ENCODE measurements at regions not wholly inside any gene's neighbourhood (a gene's known extent, or its start where the extent isn't known, plus 50 kb on each side); places are given as distances from the start of the nearest gene placed in this dataset.
"Not testable (repeated sequence)": the region's sequence is repeated elsewhere in the genome, so short reads cannot be mapped to it uniquely, and the experiment has no call there.

GRCh38 chr2:190584980-190585661 is 50.6 kb upstream of the NEMP2 start:
- Histone ChIP-seq H3K4me1 (peaks cover 9% of the 10 kb centered on the region), H3K27me3 (no peaks in the 10 kb centered on the region), H3K4me3 (ENCODE audit: low read depth, low read length) (no peak overlapping the region), H3K9me3 (no peaks in the 10 kb centered on the region), H3K36me3 (no peaks in the 10 kb centered on the region)
- peak; percentile 20 for DNase-seq
- peak; percentile 32 for TF ChIP-seq CTCF (IDR thresholded peaks at IDR 0.05; ENCODE audit: low read depth, low read length)

GRCh38 chr2:190587106-190587505 is 52.6 kb upstream of the NEMP2 start:
- no peaks in the 10 kb centered on the region for H3K9me3 ChIP-seq
- no peaks in the 10 kb centered on the region for H3K36me3 ChIP-seq
- H3K4me3 ChIP-seq (ENCODE audit: low read depth, low read length) = no peak overlapping the region
- H3K4me1 ChIP-seq = peaks cover 9% of the 10 kb centered on the region
- DNase-seq = no peak
- no peak for TF ChIP-seq CTCF (IDR thresholded peaks at IDR 0.05; ENCODE audit: low read depth, low read length)
- no peaks in the 10 kb centered on the region for H3K27me3 ChIP-seq

- Histone ChIP-seq H3K9me3 (no peaks in the 10 kb centered on the region), H3K4me1 (peaks cover 10% of the 10 kb centered on the region), H3K36me3 (no peaks in the 10 kb centered on the region), H3K4me3 (ENCODE audit: low read depth, low read length) (no peak overlapping the region), H3K27me3 (no peaks in the 10 kb centered on the region)
- no peak for TF ChIP-seq CTCF (IDR thresholded peaks at IDR 0.05; ENCODE audit: low read depth, low read length)
- DNase-seq = no peak
These were observed 54.5 kb upstream of the NEMP2 start for GRCh38 chr2:190589008-190589407.

- Histone ChIP-seq H3K4me3 (ENCODE audit: low read depth, low read length) (no peak overlapping the region), H3K36me3 (no peaks in the 10 kb centered on the region), H3K9me3 (no peaks in the 10 kb centered on the region), H3K4me1 (peaks cover 3% of the 10 kb centered on the region; the same call in 1 of the 2 replicates), H3K27me3 (no peaks in the 10 kb centered on the region)
- no peak for TF ChIP-seq CTCF (IDR thresholded peaks at IDR 0.05; ENCODE audit: low read depth, low read length)
- no peak for DNase-seq
These were observed 56.9 kb upstream of the NEMP2 start for GRCh38 chr2:190591437-190591836.

GRCh38 chr2:190592831-190593230 is 56.1 kb upstream of the NAB1 start:
- no peaks in the 10 kb centered on the region for H3K9me3 ChIP-seq
- TF ChIP-seq CTCF (IDR thresholded peaks at IDR 0.05; ENCODE audit: low read depth, low read length) = no peak
- H3K27me3 ChIP-seq = no peaks in the 10 kb centered on the region
- no peaks in the 10 kb centered on the region for H3K36me3 ChIP-seq
- peaks cover 3% of the 10 kb centered on the region; the same call in 1 of the 2 replicates for H3K4me1 ChIP-seq
- no peak for DNase-seq
- no peak overlapping the region for H3K4me3 ChIP-seq (ENCODE audit: low read depth, low read length)

GRCh38 chr2:190595879-190596278 is 53.0 kb upstream of the NAB1 start:
- H3K4me1 ChIP-seq; H3K9me3 ChIP-seq; H3K36me3 ChIP-seq; DNase-seq; H3K4me3 ChIP-seq (ENCODE audit: low read depth, low read length); H3K27me3 ChIP-seq: not testable (repeated sequence)

Measured in BE2C (cell line).